ENCODE measurements at regions not wholly inside any gene's neighbourhood (a gene's known extent, or its start where the extent isn't known, plus 50 kb on each side); places are given as distances from the start of the nearest gene placed in this dataset.

DNA sequence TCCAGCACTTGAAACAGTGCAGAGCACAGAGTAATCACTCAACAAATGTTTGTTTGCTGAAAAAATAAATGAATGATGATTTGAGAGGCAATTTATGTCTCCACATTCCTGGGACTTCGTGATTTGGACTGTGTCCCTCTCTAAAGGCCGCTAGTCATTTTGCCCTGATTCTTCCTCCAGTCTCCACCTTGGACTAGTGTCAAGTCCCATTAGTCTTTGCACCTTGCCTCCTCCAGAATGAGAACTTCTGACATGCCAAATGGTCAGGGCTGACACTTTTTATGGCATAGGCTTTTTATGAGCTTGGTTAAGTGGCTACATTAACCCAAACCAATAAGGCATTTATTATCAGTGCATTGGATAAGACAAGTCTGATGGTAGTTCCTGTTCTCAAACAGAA lies 65.1 kb upstream of the POF1B start:
- H3K4me3 ChIP-seq (ENCODE audit: low read depth, low read length, poor library complexity, severe bottlenecking): no peak overlapping the region
- H3K4me1 ChIP-seq (ENCODE audit: insufficient read depth, low read length, poor library complexity, severe bottlenecking): no peaks in the 10 kb centered on the region
- DNase-seq (ENCODE audit: low spot score): no peak
- H3K4me2 ChIP-seq (ENCODE audit: low read length): no peak overlapping the region
- no TSS peak for BruUV-seq (replicated peaks)
- CTCF ChIA-PET (ENCODE audit: unreplicated experiment): no interaction called here
- no peaks in the 10 kb centered on the region for H3K79me2 ChIP-seq (ENCODE audit: insufficient read depth, low read depth, low read length)
- H3K27ac ChIP-seq (ENCODE audit: low read depth, low read length, poor library complexity, severe bottlenecking): no peak overlapping the region
- no peaks in the 10 kb centered on the region for H3K36me3 ChIP-seq (ENCODE audit: insufficient read depth, low read length)
- no peaks in the 10 kb centered on the region for H4K20me1 ChIP-seq (ENCODE audit: insufficient read depth, low read length)
- TF ChIP-seq, protein P1, sequence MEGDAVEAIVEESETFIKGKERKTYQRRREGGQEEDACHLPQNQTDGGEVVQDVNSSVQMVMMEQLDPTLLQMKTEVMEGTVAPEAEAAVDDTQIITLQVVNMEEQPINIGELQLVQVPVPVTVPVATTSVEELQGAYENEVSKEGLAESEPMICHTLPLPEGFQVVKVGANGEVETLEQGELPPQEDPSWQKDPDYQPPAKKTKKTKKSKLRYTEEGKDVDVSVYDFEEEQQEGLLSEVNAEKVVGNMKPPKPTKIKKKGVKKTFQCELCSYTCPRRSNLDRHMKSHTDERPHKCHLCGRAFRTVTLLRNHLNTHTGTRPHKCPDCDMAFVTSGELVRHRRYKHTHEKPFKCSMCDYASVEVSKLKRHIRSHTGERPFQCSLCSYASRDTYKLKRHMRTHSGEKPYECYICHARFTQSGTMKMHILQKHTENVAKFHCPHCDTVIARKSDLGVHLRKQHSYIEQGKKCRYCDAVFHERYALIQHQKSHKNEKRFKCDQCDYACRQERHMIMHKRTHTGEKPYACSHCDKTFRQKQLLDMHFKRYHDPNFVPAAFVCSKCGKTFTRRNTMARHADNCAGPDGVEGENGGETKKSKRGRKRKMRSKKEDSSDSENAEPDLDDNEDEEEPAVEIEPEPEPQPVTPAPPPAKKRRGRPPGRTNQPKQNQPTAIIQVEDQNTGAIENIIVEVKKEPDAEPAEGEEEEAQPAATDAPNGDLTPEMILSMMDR (conservative IDR thresholded peaks at IDR 0.05; ENCODE audit: low read length): no peak
- TF ChIP-seq EZH2phosphoT487 (IDR thresholded peaks at IDR 0.05; ENCODE audit: borderline replicate concordance, low read depth, low read length): no peak
- intact Hi-C loops (cut with micrococcal nuclease; ENCODE audit: unreplicated experiment): no loop called here
- H3K9me2 ChIP-seq (ENCODE audit: insufficient read depth, low read length): no peaks in the 10 kb centered on the region
- H2AFZ ChIP-seq (ENCODE audit: low read length): no peak overlapping the region
- POLR2A ChIA-PET: no interaction called here
- no peaks in the 10 kb centered on the region for H3K9me3 ChIP-seq (ENCODE audit: low read length)

Measured in OCI-LY7 (cell line).